CD14-positive monocyte (primary cell): ENCODE measurements at regions not wholly inside any gene's neighbourhood (a gene's known extent, or its start where the extent isn't known, plus 50 kb on each side); places are given as distances from the start of the nearest gene placed in this dataset.

Source experiments
- DNase-seq, 3 donors: peaks; one replicate each; pipeline ENCODE4 v3.0.0-alpha.2; 2011 to 2022
- H2AFZ ChIP-seq: 2 replicates; pipeline ENCODE4 v1.6.0; 2012; ENCODE audit warnings: mild to moderate bottlenecking, low read depth, low read length, inconsistent platforms; ENCODE audit not compliant: insufficient read depth, poor library complexity, severe bottlenecking
- H3K27ac ChIP-seq, 2 donors: 1 replicate in 1 of 2; 2 replicates in 1 of 2; pipeline ENCODE4 v1.5.1; 2012 to 2013; ENCODE audit warnings: low read length in 2 of 2, control low read depth in 1 of 2, inconsistent platforms in 1 of 2, low read depth in 1 of 2, mild to moderate bottlenecking in 1 of 2
- H3K27me3 ChIP-seq, 2 donors: one replicate each; pipeline versions ENCODE4 v1.6.0 to v1.6.1; 2011 to 2013; ENCODE audit warnings: low read length in 2 of 2; ENCODE audit not compliant: control insufficient read depth in 2 of 2, insufficient read depth in 2 of 2
- H3K36me3 ChIP-seq, 2 donors: replicated peaks in 1 of 2; 1 replicate in 1 of 2; 2 replicates in 1 of 2; pipeline versions ENCODE4 v1.5.1 to v1.6.1; 2012 to 2013; ENCODE audit warnings: low read length in 2 of 2, control low read depth in 1 of 2, inconsistent platforms in 1 of 2, mild to moderate bottlenecking in 1 of 2; ENCODE audit not compliant: insufficient read depth in 2 of 2, control insufficient read depth in 1 of 2
- H3K4me1 ChIP-seq, 2 donors: 1 replicate in 1 of 2; 2 replicates in 1 of 2; pipeline versions ENCODE4 v1.5.1 to v1.6.1; 2012 to 2013; ENCODE audit warnings: low read length in 2 of 2, control low read depth in 1 of 2, inconsistent platforms in 1 of 2, mild to moderate bottlenecking in 1 of 2, moderate library complexity in 1 of 2; ENCODE audit not compliant: insufficient read depth in 2 of 2, control insufficient read depth in 1 of 2
- H3K4me2 ChIP-seq: replicated peaks from 2 replicates; pipeline ENCODE3; 2012; ENCODE audit warnings: low read length, moderate library complexity, mild to moderate bottlenecking; ENCODE audit not compliant: poor library complexity, severe bottlenecking; ENCODE audit errors: extremely low read depth
- H3K4me3 ChIP-seq, 3 experiments: fragments of 200-600 bp in 1 of 3; sonication (generic) in 1 of 3; replicated peaks in 1 of 3; 1 replicate in 2 of 3; 2 replicates in 1 of 3; pipeline ENCODE4 v1.5.1; 2011 to 2013; ENCODE audit warnings: low read length in 3 of 3, mild to moderate bottlenecking in 3 of 3, control low read depth in 2 of 3, low read depth in 2 of 3, inconsistent platforms in 1 of 3, moderate library complexity in 1 of 3
- H3K79me2 ChIP-seq: 2 replicates; pipeline ENCODE4 v1.6.0; 2012; ENCODE audit warnings: mild to moderate bottlenecking, control low read depth, inconsistent platforms, low read length, moderate library complexity; ENCODE audit not compliant: insufficient read depth
- H3K9ac ChIP-seq: 2 replicates; pipeline ENCODE4 v1.6.0; 2017; ENCODE audit warnings: low read length, mild to moderate bottlenecking; ENCODE audit not compliant: insufficient read depth, poor library complexity, severe bottlenecking
- H3K9me3 ChIP-seq, 2 donors: replicated peaks in 1 of 2; 1 replicate in 1 of 2; 2 replicates in 1 of 2; pipeline versions ENCODE4 v1.5.1 to v1.6.1; 2012 to 2013; ENCODE audit warnings: low read length in 2 of 2, control low read depth in 1 of 2; ENCODE audit not compliant: control insufficient read depth in 1 of 2, insufficient read depth in 1 of 2
- H4K20me1 ChIP-seq: 2 replicates; pipeline ENCODE4 v1.6.0; 2012; ENCODE audit warnings: mild to moderate bottlenecking, low read length, control low read depth, moderate library complexity; ENCODE audit not compliant: insufficient read depth
- H3K27ac Mint-ChIP-seq, 7 donors: one replicate each; pipeline ENCODE4 v1.8.0; 2020; ENCODE audit warnings: mild to moderate bottlenecking in 7 of 7, mixed read lengths in 7 of 7, moderate library complexity in 6 of 7, inconsistent platforms in 2 of 7
- H3K27me3 Mint-ChIP-seq, 3 donors: one replicate each; pipeline ENCODE4 v1.8.0; 2021 to 2022; ENCODE audit warnings: low read depth in 3 of 3, mild to moderate bottlenecking in 3 of 3, mixed read lengths in 3 of 3, moderate library complexity in 3 of 3, inconsistent platforms in 1 of 3
- H3K36me3 Mint-ChIP-seq, 2 donors: one replicate each; pipeline ENCODE4 v1.8.0; 2020; ENCODE audit warnings: mixed read lengths in 2 of 2, inconsistent platforms in 1 of 2, mild to moderate bottlenecking in 1 of 2
- H3K4me1 Mint-ChIP-seq: one replicate; pipeline ENCODE4 v1.8.0; 2020; ENCODE audit warnings: mild to moderate bottlenecking, mixed read lengths
- H3K4me3 Mint-ChIP-seq, 2 donors: one replicate each; pipeline ENCODE4 v1.8.0; 2020; ENCODE audit warnings: mild to moderate bottlenecking in 2 of 2, mixed read lengths in 2 of 2, moderate library complexity in 1 of 2
- H3K9me3 Mint-ChIP-seq, 7 donors: one replicate each; pipeline ENCODE4 v1.8.0; 2020 to 2022; ENCODE audit warnings: mixed read lengths in 7 of 7, mild to moderate bottlenecking in 6 of 7, moderate library complexity in 6 of 7, inconsistent platforms in 2 of 7
- WGBS: methylation state at CpG from one replicate; pipeline ENCODE4 v1.1.5; 2013; ENCODE audit warnings: missing lambda C conversion rate; ENCODE audit not compliant: insufficient coverage; 5-methylcytosine and 5-hydroxymethylcytosine counted together
- intact Hi-C, 2 donors: fragments of 100-400 bp; cut with micrococcal nuclease; formaldehyde crosslinking; loops; one replicate each; pipeline versions ENCODE4 v1.15.0 to v1.15.1; 2023
- TF ChIP-seq, protein P1 (sequence below): fragments of 200-600 bp; IDR thresholded peaks from one replicate; pipeline ENCODE4 v1.8.0; 2022; ENCODE audit warnings: antibody characterized with exemption, mild to moderate bottlenecking

DNA sequence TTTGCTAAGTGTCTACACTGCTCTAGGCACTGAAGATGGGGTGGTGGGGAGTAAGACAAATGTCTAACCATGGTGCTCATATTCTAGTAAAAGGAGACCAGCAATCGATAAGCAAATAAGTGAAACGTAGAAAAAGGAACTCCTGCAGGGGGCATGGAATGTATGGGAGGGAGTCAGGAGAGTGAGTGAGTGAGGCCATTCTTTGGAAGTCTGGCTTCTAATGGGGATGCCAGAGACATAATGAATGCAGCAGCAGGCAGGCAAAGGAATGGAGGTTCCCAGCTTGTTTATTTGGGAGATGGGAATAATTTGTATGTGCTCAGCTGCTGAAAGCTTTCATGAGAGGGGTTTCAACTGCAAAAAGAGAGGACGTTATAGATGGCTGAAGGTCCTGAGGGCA is 216.4 kb upstream of the DYNLRB2 start:
- intact Hi-C loops = no loop called here
- Histone ChIP-seq H3K4me2 (no peak overlapping the region), H3K27ac (no peak overlapping the region), H3K9ac (no peak overlapping the region), H3K27me3 (no peaks in the 10 kb centered on the region), H3K4me3 (no peak overlapping the region), H2AFZ (no peak overlapping the region), H3K36me3 (no peaks in the 10 kb centered on the region), H3K4me1 (no peaks in the 10 kb centered on the region), H3K9me3 (no peaks in the 10 kb centered on the region), H4K20me1 (no peaks in the 10 kb centered on the region), H3K79me2 (no peaks in the 10 kb centered on the region)
- H3K4me1 Mint-ChIP-seq = no peaks in the 10 kb centered on the region
- no peaks in the 10 kb centered on the region for H3K36me3 Mint-ChIP-seq
- 67% methylated on average over 2 of the region's 3 CpGs for WGBS
- no peak overlapping the region for H3K27ac Mint-ChIP-seq
- H3K27me3 Mint-ChIP-seq = peaks cover 1 to 4% (median 2%) of the 10 kb centered on the region in 3 donors
- DNase-seq = no peak
- H3K4me3 Mint-ChIP-seq = no peak overlapping the region
- H3K9me3 Mint-ChIP-seq = peaks cover 0 to 2% (median 0%) of the 10 kb centered on the region in 7 donors
- TF ChIP-seq, protein P1, sequence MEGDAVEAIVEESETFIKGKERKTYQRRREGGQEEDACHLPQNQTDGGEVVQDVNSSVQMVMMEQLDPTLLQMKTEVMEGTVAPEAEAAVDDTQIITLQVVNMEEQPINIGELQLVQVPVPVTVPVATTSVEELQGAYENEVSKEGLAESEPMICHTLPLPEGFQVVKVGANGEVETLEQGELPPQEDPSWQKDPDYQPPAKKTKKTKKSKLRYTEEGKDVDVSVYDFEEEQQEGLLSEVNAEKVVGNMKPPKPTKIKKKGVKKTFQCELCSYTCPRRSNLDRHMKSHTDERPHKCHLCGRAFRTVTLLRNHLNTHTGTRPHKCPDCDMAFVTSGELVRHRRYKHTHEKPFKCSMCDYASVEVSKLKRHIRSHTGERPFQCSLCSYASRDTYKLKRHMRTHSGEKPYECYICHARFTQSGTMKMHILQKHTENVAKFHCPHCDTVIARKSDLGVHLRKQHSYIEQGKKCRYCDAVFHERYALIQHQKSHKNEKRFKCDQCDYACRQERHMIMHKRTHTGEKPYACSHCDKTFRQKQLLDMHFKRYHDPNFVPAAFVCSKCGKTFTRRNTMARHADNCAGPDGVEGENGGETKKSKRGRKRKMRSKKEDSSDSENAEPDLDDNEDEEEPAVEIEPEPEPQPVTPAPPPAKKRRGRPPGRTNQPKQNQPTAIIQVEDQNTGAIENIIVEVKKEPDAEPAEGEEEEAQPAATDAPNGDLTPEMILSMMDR = no peak

DNA sequence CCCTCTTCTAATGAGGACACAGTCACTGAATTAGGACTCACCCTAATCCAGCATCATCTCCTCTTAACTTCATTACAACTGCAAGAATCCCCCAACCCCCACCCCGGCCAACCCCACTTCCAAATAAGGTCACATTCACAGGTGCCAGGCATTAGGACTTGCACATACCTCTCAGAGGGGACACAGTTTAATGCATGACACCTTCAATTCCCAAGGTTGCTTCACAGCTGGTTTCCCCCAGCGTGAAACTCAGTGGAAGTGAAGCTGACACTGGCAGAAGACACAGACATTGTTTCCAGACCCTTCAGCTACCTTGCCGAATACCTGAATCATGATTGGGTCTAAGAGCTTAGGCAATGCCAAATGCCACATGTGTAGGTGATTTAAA is 217.0 kb upstream of the DYNLRB2 start:
- Mint-ChIP-seq H3K4me1 (no peaks in the 10 kb centered on the region), H3K27ac (no peak overlapping the region), H3K36me3 (no peaks in the 10 kb centered on the region), H3K9me3 (peaks cover 0 to 2% (median 0%) of the 10 kb centered on the region in 7 donors), H3K27me3 (peaks cover 1 to 4% (median 3%) of the 10 kb centered on the region in 3 donors), H3K4me3 (no peak overlapping the region)
- Histone ChIP-seq H3K9ac (no peak overlapping the region), H2AFZ (no peak overlapping the region), H4K20me1 (no peaks in the 10 kb centered on the region), H3K79me2 (no peaks in the 10 kb centered on the region), H3K4me3 (no peak overlapping the region), H3K4me2 (no peak overlapping the region), H3K27ac (no peak overlapping the region), H3K27me3 (no peaks in the 10 kb centered on the region), H3K36me3 (no peaks in the 10 kb centered on the region), H3K4me1 (no peaks in the 10 kb centered on the region), H3K9me3 (no peaks in the 10 kb centered on the region)
- no peak for DNase-seq
- whole genome bisulfite sequencing = 74% methylated on average over 2 of the region's 3 CpGs
- intact Hi-C loops = no loop called here
- TF ChIP-seq, protein P1 = no peak
